H1 (cell line): ENCODE measurements at regions not wholly inside any gene's neighbourhood (a gene's known extent, or its start where the extent isn't known, plus 50 kb on each side); places are given as distances from the start of the nearest gene placed in this dataset.

Experiments used
- BRCA1 ChIP-seq: IDR thresholded peaks from 2 replicates; pipeline ENCODE4 v1.6.1; 2012; ENCODE audit warnings: low read depth, low read length, improper control_type of control experiment
- CEBPB ChIP-seq: IDR thresholded peaks from 2 replicates; pipeline ENCODE4 v1.6.1; 2012; ENCODE audit warnings: low read depth, low read length
- CHD7 ChIP-seq: fragments of 300-600 bp; sonication (generic); IDR thresholded peaks from 2 replicates; pipeline ENCODE4 v1.7.1; 2012; ENCODE audit warnings: low read length, moderate library complexity, mild to moderate bottlenecking, inconsistent platforms; ENCODE audit not compliant: insufficient replicate concordance
- CREB1 ChIP-seq: IDR thresholded peaks from 2 replicates; pipeline ENCODE4 v1.6.1; 2012; ENCODE audit warnings: inconsistent platforms
- HDAC6 ChIP-seq: IDR thresholded peaks from one replicate; pipeline ENCODE4 v1.7.1; 2012; ENCODE audit warnings: low read depth, mild to moderate bottlenecking, inconsistent platforms, low read length, moderate library complexity
- JUND ChIP-seq: IDR thresholded peaks from 2 replicates; pipeline ENCODE4 v1.6.1; 2011; ENCODE audit warnings: mild to moderate bottlenecking, improper control_type of control experiment, low read length
- POU5F1 ChIP-seq: IDR thresholded peaks from 2 replicates; pipeline ENCODE4 v1.6.1; 2011; ENCODE audit warnings: low read depth, mild to moderate bottlenecking, low read length, moderate library complexity
- USF2 ChIP-seq: IDR thresholded peaks from 2 replicates; pipeline ENCODE4 v1.6.1; 2011; ENCODE audit warnings: low read length, improper control_type of control experiment
- ZNF274 ChIP-seq: IDR thresholded peaks from 2 replicates; pipeline ENCODE4 v1.7.0; 2012; ENCODE audit warnings: low read length, borderline replicate concordance; ENCODE audit errors: extremely low read depth

- TF ChIP-seq CHD7 (no peak), ZNF274 (no peak), CREB1 (no peak), JUND (no peak), HDAC6 (no peak), USF2 (no peak), BRCA1 (no peak), CEBPB (no peak), POU5F1 (no peak)
Observed at GRCh38 chr14:61881046-61881445, 118.8 kb downstream of the SNAPC1 start (continued).
